ENCODE measurements at regions not wholly inside any gene's neighbourhood (a gene's known extent, or its start where the extent isn't known, plus 50 kb on each side); places are given as distances from the start of the nearest gene placed in this dataset.

- H4K20me1 ChIP-seq (ENCODE audit: control insufficient read depth, insufficient read depth): no peaks in the 10 kb centered on the region; the same call in 1 of the 2 replicates
- RAD21 ChIA-PET (ENCODE audit: unreplicated experiment): no interaction called here
Observed at GRCh38 chr3:13170317-13170716, 97.1 kb upstream of the IQSEC1 start.

GRCh38 chr3:13168391-13168790 is 95.2 kb upstream of the IQSEC1 start:
- Histone ChIP-seq H3K9ac (ENCODE audit: control insufficient read depth, insufficient read depth, low read length) (no peak overlapping the region), H3K79me2 (ENCODE audit: control insufficient read depth, insufficient read depth, low read length) (no peaks in the 10 kb centered on the region), H3K4me2 (ENCODE audit: control insufficient read depth, insufficient read depth) (no peak overlapping the region), H2AFZ (ENCODE audit: control insufficient read depth, low read depth, low read length) (no peak overlapping the region), H3K4me3 (no peak overlapping the region), H3K36me3 (ENCODE audit: control insufficient read depth in 2 of 2, insufficient read depth in 2 of 2, low read length in 1 of 2) (no peaks in the 10 kb centered on the region), H3K9me3 (replicated peaks; ENCODE audit: control insufficient read depth, insufficient read depth, low read length) (no peaks in the 10 kb centered on the region), H3K27me3 (replicated peaks in 1 of 2; ENCODE audit: control insufficient read depth in 2 of 2, insufficient read depth in 2 of 2, low read length in 1 of 2) (no peaks in the 10 kb centered on the region; a peak in 3 of 4 replicates), H4K20me1 (ENCODE audit: control insufficient read depth, insufficient read depth) (no peaks in the 10 kb centered on the region; the same call in 1 of the 2 replicates), H3K4me1 (ENCODE audit: control insufficient read depth, insufficient read depth, low read length) (no peaks in the 10 kb centered on the region), H3K27ac (ENCODE audit: control insufficient read depth, insufficient read depth) (no peak overlapping the region)
- no TSS peak for BruUV-seq (replicated peaks)
- ATAC-seq: no peak
- ChIA-PET CTCF (interaction anchor here (1.1 to 1.4 kb wide), 3 partner anchors 21 to 284 kb away, joined by 3 to 4 read pairs (median 3); no protein-coding TSS in a partner anchor), POLR2A (no interaction called here), RAD21 (ENCODE audit: unreplicated experiment) (interaction anchor here (1.6 kb wide), 1 partner anchor 77 kb away, joined by 5 read pairs; no protein-coding TSS in a partner anchor), SMC1A (ENCODE audit: uncharacterized antibody, unreplicated experiment) (no interaction called here)
- in situ Hi-C loops (cut with MboI): no loop called here
- no peak for FAIRE-seq
- DNase-seq (ENCODE audit: low read depth, low spot score): no peak
- intact Hi-C loops (cut with micrococcal nuclease; ENCODE audit: unreplicated experiment): no loop called here
- WGBS (ENCODE audit: insufficient coverage, insufficient replicate concordance, low lambda C conversion rate, missing lambda C conversion rate): 9% methylated on average over 4 of the region's 4 CpGs
- no peak for TF ChIP-seq RELA (IDR thresholded peaks at IDR 0.05; ENCODE audit: borderline replicate concordance, partially characterized antibody)
- TF ChIP-seq ZNF622 (IDR thresholded peaks at IDR 0.05): no peak
- TF ChIP-seq MEF2A (IDR thresholded peaks at IDR 0.05; ENCODE audit: insufficient read depth, low read depth, low read length): no peak
- TF ChIP-seq TCF7 (IDR thresholded peaks at IDR 0.05; ENCODE audit: borderline replicate concordance): no peak
- no peak for TF ChIP-seq CBX5 (IDR thresholded peaks at IDR 0.05; ENCODE audit: low read depth)
- TF ChIP-seq USF1 (IDR thresholded peaks at IDR 0.05; ENCODE audit: borderline replicate concordance, extremely low read length, insufficient read depth, low read depth, low read length): no peak
- TF ChIP-seq IKZF2 (IDR thresholded peaks at IDR 0.05): no peak
- no peak for TF ChIP-seq NR2C1 (IDR thresholded peaks at IDR 0.05)
- no peak for TF ChIP-seq NFYB (IDR thresholded peaks at IDR 0.05; ENCODE audit: insufficient read depth, low read depth, low read length)
- no peak for TF ChIP-seq MAX (IDR thresholded peaks at IDR 0.05; ENCODE audit: low read depth, low read length)

More at GRCh38 chr3:13170317-13170716, 97.1 kb upstream of the IQSEC1 start:
- ATAC-seq (no peak), DNase-seq (ENCODE audit: low read depth, low spot score) (no peak), FAIRE-seq (no peak)
- no TSS peak for BruUV-seq (replicated peaks)
- in situ Hi-C loops (cut with MboI) (no loop called here), intact Hi-C loops (cut with micrococcal nuclease; ENCODE audit: unreplicated experiment) (no loop called here)
- Histone ChIP-seq H3K4me3 (no peak overlapping the region), H3K79me2 (ENCODE audit: control insufficient read depth, insufficient read depth, low read length) (no peaks in the 10 kb centered on the region), H3K9ac (ENCODE audit: control insufficient read depth, insufficient read depth, low read length) (no peak overlapping the region), H3K9me3 (replicated peaks; ENCODE audit: control insufficient read depth, insufficient read depth, low read length) (no peaks in the 10 kb centered on the region), H2AFZ (ENCODE audit: control insufficient read depth, low read depth, low read length) (no peak overlapping the region), H3K4me1 (ENCODE audit: control insufficient read depth, insufficient read depth, low read length) (no peaks in the 10 kb centered on the region), H3K27ac (ENCODE audit: control insufficient read depth, insufficient read depth) (no peak overlapping the region), H3K27me3 (replicated peaks in 1 of 2; ENCODE audit: control insufficient read depth in 2 of 2, insufficient read depth in 2 of 2, low read length in 1 of 2) (no peaks in the 10 kb centered on the region; a peak in 3 of 4 replicates), H3K36me3 (ENCODE audit: control insufficient read depth in 2 of 2, insufficient read depth in 2 of 2, low read length in 1 of 2) (no peaks in the 10 kb centered on the region), H3K4me2 (ENCODE audit: control insufficient read depth, insufficient read depth) (no peak overlapping the region)
- WGBS (ENCODE audit: insufficient coverage, insufficient replicate concordance, low lambda C conversion rate, missing lambda C conversion rate): 25% methylated on average over 7 of the region's 7 CpGs
- ChIA-PET CTCF (no interaction called here), POLR2A (no interaction called here), SMC1A (ENCODE audit: uncharacterized antibody, unreplicated experiment) (no interaction called here)
- TF ChIP-seq RFX5 (IDR thresholded peaks at IDR 0.05; ENCODE audit: low read depth, low read length) (no peak), NR2C2 (IDR thresholded peaks at IDR 0.05; ENCODE audit: borderline replicate concordance, control insufficient read depth, insufficient read length, low read depth) (no peak), GABPA (IDR thresholded peaks at IDR 0.05; ENCODE audit: low read depth) (no peak), MYC (IDR thresholded peaks at IDR 0.05; ENCODE audit: insufficient read depth, insufficient read length, insufficient replicate concordance, low read length, severe bottlenecking) (no peak), BCL3 (IDR thresholded peaks at IDR 0.05; ENCODE audit: borderline replicate concordance, insufficient read depth, low read depth, low read length, poor library complexity, severe bottlenecking) (no peak), BACH1 (IDR thresholded peaks at IDR 0.05; ENCODE audit: borderline replicate concordance) (no peak), NR2C1 (IDR thresholded peaks at IDR 0.05) (no peak)
